SKM-1 treated with dmso at 0.1 percent for 144 hours (cell line): ENCODE measurements at regions not wholly inside any gene's neighbourhood (a gene's known extent, or its start where the extent isn't known, plus 50 kb on each side); places are given as distances from the start of the nearest gene placed in this dataset.

Experiments used
- DNase-seq: peaks from one replicate; lab custom pipeline; 2025; ENCODE audit not compliant: unreplicated experiment; lab: John Stamatoyannopoulos, UW

DNA sequence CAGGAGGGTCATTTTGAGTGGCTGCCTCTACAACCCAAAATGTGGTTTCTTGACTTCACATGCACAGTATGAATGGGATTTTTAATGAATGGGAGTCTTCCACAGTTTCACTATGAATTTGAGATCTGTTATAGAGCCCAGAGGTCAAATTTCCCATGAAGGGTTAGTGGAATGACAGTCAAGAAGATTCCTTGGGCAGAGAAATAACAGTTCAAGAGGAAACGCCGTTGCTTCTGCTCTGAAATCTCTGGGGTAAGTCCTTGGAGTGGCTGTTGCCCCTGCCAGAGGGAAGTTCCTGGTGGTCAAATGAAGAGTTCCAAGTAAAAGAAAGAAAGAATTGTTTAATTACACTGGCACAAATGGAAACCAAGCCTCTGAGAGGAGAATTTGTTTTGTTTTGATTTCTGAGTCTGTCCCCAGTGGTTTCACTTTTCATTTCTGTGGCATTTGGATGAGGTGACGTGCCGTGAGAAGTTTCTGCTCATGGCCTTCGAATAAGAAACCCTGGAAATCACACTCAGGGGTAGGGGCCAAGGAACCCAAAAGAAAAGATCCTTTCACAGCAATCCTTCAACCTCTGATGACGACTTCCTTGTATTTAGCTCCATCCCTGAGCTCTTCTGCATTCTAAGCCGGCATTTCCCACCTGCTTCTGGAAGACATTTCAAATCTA, 77.5 kb upstream of the IL12A start:
- no peak for DNase-seq

DNA sequence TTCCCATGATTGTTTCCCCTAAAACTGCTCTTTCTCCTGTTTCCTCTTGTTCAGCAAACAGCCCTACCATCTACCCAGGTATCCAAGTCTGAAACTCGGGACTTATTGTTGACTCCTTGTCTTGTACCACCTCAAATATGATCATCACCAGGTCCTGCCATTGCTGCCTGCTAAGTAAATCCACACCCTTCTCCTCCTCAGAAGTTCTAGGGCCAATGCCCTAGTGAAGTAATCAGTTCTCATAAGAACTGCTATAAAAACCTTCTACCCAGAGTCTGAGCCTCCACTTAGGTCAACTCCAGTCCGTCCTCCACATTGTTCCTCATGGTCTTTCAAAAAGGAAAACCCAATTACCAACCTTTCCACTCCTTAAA, 77.0 kb upstream of the IL12A start:
- no peak for DNase-seq

DNA sequence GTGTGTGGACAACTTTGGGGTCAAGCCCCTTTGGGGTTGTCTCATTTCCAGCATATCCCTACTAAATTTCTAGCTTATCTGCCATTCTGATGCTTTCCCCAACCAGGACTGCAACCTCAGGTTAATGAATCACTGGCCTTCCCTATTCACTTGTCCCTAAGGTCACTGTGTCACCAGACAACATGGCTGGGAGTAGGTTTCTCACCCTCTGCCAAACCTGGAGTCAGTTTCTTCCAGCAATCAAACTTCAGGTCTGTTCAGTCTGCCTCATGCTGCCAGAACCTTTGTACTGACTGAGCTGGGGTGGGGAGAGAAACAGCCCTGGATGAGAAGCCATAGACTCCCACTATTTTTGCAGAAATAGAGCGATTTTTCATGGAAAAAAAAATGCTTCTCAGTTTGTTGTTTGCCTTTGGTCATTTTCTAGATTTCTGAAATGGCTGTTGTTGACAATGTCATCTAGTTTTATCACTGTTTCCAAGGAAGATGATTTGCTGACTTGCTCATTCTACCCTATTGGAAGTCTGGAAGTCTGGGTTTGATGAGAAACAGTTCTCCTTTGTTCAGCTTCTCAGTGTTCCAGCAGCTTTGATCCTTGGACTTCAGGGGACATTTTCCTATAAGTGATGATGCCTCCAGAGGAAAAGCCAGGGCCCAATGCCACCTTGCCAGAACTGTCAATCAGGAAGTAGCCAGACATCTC, 74.8 kb upstream of the IL12A start:
- no peak for DNase-seq

DNA sequence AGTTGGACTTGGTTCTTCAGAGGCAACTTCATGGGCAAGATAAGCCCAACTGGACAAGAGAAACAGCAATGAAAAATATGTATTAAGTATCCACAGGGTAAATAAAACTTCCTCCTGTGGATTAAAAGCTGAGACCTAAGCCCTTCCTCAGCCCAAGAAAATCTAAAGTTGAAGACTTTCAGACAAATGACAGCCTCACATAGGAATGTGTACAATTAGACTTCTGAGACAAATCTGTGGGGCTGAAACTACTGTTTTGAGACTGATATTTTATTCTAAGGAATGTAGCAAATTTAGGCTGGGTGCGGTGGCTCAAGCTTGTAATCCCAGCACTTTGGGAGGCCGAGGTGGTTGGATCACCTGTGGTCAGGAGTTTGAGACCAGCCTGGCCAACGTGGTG, 74.2 kb upstream of the IL12A start:
- DNase-seq, result no peak

DNA sequence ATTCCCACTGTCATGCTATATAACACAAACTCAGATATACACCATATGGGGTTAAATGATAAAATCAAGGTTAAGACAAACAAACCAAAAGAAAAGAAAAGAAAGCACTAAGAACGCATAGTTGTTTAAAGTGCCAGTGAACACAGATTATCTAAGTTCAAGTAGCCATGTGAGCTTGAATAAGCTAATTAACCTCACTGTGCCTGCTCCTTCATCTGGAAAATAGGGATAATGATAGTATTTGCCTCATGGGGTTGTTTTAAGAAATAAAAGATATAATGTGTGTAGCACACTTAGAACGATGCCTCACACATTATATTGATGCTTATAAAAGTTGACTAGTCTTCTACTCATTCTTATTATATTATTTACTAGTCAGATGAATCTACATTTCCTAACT, 72.6 kb upstream of the IL12A start:
- DNase-seq, result no peak

DNA sequence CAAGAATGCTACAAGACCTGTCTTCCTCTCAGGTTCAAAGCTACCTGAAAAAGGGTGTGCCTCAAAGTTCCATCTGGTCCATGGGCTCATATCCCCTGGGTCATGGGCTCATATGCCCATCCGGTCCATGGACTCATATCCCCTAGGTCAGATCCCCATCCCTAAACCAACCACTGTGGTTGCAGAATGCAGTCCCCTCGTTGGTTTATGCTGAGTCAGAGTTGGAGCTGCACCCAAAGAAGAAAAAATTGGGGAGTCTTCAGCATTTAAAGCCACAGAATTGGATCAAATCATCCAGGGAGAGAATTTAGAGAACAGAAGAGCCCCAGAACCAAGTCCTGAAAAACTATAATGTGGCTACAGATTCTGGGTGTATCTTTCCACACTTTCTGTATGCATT, 71.5 kb upstream of the IL12A start:
- DNase-seq, result no peak

DNA sequence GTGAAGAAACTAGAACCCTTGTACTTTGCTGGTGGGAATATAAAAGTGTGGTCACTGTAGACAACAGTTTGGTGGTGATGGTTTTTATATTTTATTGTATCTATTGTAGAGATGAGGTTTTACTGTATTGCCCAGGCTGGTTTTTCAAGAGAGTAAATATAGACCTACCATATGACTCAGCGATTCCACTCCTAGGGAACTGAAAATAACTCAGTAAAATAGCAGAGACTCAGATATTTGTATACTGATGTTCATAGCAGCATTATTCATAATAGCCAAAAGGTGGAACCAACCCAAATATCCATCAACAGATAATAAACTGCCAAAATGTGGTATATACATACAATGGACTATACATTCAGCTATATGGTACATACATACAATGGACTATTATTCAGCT, 68.8 kb upstream of the IL12A start:
- no peak for DNase-seq

DNA sequence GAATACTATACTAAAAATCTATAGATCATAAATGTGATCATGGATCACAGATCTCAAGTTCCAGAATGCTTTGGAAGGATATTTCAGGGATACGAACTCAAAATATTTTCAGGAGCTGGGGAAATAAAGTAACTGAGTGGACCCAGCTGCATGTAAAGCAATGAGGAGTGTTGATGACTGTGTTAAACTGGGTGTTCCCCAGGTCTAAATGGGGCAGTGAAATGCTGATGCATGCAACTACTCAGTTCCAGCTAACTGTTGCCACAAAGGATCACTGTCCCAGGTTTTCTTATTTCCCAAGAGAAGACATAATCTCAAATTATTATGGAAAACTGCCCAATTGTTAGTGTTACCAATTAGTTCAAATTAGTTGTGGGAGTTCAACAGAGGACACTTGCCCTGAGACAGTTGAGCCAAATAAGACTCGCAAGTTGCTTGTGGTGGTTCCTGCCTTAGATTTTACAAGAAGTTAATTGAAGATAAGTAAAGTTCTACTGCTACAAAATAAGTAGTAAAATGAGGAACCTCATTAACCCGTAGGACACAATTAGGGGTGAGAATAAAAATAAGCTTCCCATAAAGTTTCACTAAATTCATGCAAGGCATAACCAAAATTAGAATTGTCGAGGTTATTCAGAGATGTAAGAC, 66.3 kb upstream of the IL12A start:
- DNase-seq, result no peak

DNA sequence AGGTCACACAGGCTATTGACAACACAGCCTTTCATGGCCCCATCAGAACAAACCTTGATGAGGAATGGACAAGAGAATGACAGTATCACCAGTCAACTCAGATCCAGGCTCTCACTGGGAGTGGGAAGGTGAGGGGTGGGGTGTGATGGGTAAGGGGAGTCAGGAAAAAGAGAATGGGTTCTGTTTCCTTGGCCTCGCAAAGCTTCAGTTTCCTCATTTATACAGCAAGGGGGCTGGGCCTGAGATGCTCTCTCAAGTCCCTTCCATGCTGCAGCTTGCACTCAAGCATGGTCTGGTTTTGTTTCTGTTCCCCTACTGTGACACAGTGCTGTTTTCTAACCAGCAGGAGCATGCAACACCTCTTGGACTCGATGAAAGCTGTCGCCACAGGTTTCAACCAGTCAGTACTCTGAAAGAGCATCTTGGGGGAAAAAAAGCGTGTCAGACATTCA, 65.7 kb upstream of the IL12A start:
- no peak for DNase-seq

DNA sequence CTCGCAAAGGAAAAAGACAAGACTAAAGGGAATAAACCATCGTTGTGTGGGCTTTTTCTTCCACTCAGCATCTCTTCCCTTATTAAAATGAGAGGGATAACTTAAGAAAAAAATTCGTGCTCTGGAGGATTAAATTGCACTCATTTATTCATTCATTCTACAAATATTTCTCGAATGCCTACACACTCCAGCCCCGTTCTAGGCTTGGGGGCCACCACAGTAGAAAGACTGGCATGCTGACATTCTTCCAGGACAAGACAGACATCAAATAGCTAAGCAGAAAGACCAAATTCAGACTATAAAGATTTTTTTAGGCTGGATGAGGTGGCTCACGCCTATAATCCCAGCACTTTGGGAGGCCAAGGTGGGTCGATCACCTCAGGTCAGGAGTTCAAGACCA, 65.3 kb upstream of the IL12A start:
- DNase-seq, result no peak

DNA sequence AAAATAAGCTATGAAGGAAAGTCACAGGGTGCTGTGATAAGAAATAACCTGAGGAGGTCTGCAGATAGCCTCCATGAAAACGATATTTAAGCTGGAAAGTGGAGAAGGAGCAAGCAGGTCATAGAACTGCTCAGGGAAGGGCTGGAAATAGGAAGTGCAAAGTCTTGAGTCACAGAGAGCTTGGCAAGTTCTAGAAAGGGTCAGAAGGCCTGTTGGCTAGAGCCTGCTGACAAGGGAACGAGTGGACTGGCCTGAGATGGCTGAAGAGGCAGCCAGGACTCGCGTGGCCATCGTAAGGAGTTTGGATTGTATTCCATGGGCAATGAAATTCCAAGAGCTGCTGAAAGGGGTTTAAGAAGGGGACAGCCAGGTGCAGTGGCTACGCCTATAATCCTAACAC, 64.7 kb upstream of the IL12A start:
- DNase-seq, result no peak

DNA sequence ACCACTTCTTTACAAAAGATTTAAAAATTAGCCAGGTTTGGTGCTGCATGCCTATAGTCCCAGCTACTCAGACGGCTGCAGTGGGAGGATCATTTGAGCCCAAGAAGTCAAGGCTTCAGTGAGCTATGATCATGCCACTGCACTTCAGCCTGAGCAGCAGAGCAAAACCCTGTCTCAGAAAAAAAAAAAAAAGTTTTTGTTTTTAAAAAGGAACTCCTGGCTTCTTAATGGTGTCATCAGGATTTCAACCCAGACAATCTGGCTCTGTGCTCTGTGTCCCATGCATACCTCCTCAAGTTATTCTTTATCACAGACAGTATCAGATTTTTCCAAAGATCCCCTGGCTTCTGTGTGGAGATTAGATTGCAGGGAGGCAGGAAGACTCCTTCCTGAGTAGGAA, 64.2 kb upstream of the IL12A start:
- DNase-seq, result no peak

DNA sequence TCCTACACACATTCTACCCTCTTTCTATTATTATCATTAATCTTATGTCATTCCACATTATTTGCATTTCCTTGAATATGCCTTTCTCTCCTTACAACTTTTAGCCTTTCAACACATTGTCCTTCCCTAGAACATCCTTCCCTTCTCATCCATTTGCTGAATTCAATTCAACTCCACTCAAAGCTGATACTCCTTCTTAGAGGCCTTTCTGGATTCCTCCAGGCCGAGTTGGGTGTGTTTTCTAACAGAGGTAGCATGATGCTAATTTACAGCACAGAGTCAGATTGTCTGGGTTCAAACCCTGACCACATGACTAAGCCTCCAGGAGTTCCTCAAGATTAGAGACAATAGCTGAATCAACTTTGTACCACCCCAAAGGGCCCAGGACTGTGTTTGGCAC, 63.4 kb upstream of the IL12A start:
- no peak for DNase-seq

DNA sequence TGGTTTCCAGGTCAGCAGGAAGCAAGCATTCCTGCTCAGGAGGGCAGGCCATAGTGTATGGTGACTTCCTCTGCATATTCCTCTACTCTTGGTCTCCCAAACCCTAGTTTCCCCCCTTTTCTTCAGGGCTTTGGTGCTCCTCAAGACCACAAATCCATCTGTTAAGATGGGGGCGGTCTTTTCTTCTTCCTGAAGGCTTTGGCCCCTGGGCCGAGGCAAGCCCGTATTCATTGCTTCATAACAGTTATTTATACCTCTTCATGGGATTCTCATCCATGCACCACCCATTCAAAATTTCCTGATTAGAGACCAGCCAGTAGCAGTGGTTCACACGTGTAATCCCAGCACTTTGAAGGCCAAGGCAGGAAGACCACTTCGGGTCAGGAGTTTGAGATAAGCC, 62.1 kb upstream of the IL12A start:
- no peak for DNase-seq

DNA sequence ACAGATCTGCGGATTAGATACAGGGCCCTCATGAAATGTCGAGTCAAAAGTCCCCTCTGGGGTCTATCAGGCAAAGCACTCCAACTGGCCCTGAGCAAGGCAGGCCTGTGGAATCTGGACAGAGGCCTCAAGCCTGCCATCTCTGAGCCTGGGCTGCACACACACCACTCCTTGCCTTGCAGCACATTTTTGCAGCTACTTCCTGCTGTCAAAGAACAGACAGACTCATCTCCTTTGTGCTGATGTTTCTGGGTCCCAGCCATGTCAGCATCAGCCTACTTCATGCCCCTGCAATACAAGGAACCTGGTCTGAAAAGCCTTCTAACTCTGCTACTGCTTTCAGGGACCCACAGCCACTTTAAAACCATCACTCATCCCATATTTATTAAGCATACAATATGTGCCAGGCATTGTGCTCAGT, 60.6 kb upstream of the IL12A start:
- no peak for DNase-seq

DNA sequence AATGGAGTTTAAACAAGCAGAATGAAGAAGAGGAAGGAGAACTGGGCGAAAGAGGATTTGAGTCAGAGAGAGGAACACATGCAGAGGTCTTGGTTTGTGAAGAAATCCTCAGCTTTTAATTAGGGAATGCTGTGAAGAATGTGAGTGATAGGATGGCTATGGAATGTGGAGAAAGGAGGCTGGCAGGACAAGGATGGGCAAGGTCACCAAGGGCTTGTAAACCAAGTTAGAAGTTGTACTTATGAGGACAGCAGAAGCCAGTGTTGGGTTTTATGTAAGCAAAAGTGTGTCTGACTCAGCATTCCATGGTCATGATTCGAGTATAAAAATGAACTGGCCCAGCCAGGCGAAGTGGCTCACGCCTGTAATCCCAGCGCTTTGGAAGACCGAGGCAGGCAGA, 60.0 kb upstream of the IL12A start:
- DNase-seq, result no peak

DNA sequence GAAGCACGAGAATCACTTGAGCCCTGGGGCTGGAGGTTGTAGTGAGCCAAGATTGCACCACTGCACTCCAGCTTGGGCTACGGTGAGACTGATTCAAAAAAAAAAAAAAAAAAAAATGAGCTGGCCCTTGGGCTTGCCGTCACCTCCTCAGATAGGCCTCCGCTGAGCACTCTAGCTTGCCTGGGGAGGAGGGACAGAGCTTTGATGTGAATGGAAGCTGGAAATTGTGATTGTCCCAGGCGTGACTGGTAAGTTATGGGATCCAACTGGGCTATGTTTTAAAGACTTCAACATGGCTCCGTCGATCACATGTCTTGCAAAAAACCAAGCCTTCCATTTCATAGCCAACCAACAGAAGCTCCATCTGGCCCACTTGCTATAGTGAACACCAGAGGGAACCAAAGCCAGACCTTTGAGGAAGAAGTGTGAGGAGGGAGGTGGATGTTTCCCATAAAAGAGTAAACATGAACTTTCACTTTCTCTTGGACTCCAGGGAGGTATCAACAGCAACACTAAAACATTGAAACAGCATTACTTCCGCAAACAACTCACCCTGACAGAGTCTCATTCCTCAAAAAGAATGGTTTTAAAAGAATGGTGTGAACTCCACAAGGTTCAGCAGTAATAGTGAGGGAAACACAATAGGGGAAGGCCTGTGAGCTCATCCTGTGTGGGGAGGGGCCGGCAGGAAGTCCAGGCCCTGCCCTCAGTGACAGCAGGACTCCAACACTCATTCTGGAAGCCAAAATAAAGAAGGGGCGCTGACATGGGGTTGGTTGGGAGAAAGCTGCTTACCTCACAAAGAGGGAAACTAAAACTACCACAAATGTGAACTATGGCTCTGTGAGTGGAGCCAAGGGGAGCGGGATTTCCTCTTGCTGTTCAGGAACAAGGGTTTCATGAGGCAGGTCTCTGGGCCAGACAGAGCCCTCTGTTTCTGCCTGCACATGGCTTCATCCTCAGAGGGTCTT, 59.2 kb upstream of the IL12A start:
- peak; percentile 22 for DNase-seq

DNA sequence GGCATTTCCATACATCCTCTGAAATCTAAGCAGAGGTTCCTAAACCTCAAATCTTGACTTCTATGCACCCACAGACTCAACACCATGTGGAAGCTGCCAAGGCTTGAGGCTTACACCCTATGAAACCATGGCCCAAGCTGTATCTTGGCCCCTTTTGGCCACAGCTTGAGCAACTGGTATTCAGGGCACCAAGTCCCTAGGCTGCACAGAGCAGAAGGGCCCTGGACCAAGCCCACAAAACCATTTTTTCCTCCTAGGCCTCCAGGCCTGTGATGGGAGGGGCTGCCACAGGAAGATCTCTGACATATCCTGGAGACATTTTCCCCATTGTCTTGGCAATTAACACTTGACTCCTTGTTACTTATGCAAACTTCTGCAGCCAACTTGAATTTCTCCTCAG, 54.4 kb upstream of the IL12A start:
- DNase-seq, result no peak

DNA sequence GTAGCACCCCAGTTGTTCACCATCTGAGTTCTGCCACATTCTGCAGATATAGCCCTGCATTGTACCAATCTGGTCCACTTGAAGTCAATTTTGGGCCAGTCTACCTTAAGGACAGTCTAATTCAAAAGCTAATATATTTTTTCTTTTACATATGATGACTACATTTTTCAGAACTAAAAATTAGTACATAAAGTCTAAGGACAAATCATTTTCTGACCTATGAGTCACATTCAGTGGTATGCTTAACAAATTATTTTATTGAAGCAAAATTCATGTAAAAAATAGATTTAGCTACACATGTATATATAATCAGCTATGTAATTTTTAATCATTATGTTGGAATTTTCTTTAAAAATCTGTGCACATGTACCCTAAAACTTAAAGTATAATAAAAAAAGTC, 52.1 kb upstream of the IL12A start:
- DNase-seq, result no peak

DNA sequence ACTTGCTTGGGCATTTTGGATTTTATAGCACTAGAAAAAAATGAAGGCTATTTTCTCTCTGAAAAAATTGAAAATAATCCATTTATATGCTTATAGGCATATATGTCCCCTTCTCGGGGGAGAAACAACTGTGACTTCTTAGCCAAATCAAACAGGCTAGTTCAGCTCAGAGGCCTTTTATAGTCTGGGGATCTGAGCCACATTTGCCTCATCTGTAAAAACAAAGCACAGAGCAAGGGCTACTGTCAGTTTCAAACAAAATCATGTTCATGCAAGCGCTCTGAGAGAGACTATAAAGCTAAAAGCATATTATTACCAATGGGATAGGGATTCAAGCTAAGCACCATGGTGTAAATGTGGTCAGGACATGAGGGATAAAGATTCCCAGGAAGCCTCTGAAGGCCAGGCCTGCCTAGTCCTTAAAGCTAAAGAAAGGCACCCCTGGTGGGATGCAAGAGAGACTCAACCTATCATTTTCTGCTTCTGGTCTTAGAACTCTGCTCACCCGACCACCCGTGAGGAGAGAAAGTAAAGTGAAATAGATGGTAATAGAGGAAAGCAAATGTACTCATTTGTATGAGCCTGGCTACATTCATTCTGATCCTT, 51.0 kb upstream of the IL12A start:
- no peak for DNase-seq

DNA sequence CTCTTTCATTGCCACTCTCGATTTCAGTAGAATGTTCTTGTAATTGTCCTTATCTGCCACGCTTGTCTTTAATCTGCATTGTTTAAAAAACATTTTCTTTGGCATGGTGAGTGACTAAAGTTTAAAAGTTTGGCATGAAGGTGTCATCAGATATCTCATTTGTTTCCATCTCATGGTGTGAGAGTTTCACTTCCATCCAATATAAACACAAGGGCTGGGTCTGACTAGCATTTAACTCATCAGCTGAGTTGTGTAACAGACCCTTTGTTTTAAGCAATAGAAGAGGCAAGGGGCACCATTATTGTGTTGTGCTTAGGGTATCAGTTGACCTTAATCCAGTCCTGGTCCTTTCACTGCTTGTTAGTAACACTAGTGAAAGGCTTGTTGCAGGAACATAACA, 49.9 kb upstream of the IL12A start:
- no peak for DNase-seq
